GM12878 (cell line): ENCODE measurements at regions not wholly inside any gene's neighbourhood (a gene's known extent, or its start where the extent isn't known, plus 50 kb on each side); places are given as distances from the start of the nearest gene placed in this dataset.

ENCODE experiments used
- ATAC-seq: fragments of 200-7000 bp; cut with Tn5 transposase; 3 replicates; pipeline ENCODE4 v1.9.1; 2020; ENCODE audit warnings: mild to moderate bottlenecking, moderate library complexity
- BruUV-seq: library from RNA; stranded (reverse); fragments of 400-500 nt; replicated peaks from 2 replicates; lab custom pipeline; 2021; lab: Mats Ljungman, UMichigan
- CTCF ChIA-PET: fragments of 300-600 bp; sonication (Branson Sonifier 250); formaldehyde crosslinking; extraction: SDS; loops from one replicate; lab custom pipeline; 2021; ENCODE audit warnings: inconsistent platforms; lab: Yijun Ruan, JAX
- POLR2A ChIA-PET: fragments of 350-600 bp; formaldehyde crosslinking; extraction: SDS; loops from one replicate; lab custom pipeline; 2021; ENCODE audit warnings: inconsistent platforms; lab: Charles Lee
- RAD21 ChIA-PET: fragments of 300-600 bp; sonication (Branson Sonifier 250); formaldehyde crosslinking; loops from one replicate; lab custom pipeline; 2023; ENCODE audit warnings: antibody characterized with exemption; ENCODE audit not compliant: unreplicated experiment; lab: Charles Lee
- SMC1A ChIA-PET: fragments of 300-600 bp; sonication (Branson Sonifier 250); formaldehyde crosslinking; loops from one replicate; lab custom pipeline; 2023; ENCODE audit not compliant: unreplicated experiment, uncharacterized antibody; lab: Charles Lee
- DNase-seq: peaks from one replicate; pipeline ENCODE4 v3.0.0-alpha.2; 2011; ENCODE audit warnings: low read depth, low spot score
- FAIRE-seq: peaks from 3 replicates; lab custom pipeline; 2011; peaks lifted over from hg19 to GRCh38; lab: Jason Lieb, UNC
- H2AFZ ChIP-seq: 2 replicates; pipeline ENCODE4 v1.6.0; 2011; ENCODE audit warnings: low read depth, low read length, control low read depth; ENCODE audit not compliant: control insufficient read depth
- H3K27ac ChIP-seq: 2 replicates; pipeline ENCODE4 v1.5.1; 2011; ENCODE audit warnings: control low read depth; ENCODE audit not compliant: control insufficient read depth, insufficient read depth
- H3K27me3 ChIP-seq, 2 experiments: replicated peaks in 1 of 2; 2 replicates each; pipeline versions ENCODE4 v1.6.0 to v1.6.1; 2011; ENCODE audit warnings: low read length in 1 of 2; ENCODE audit not compliant: control insufficient read depth in 2 of 2, insufficient read depth in 2 of 2
- H3K36me3 ChIP-seq, 2 experiments: 2 replicates each; pipeline ENCODE4 v1.5.1; 2011; ENCODE audit warnings: low read length in 1 of 2; ENCODE audit not compliant: control insufficient read depth in 2 of 2, insufficient read depth in 2 of 2
- H3K4me1 ChIP-seq: 2 replicates; pipeline ENCODE4 v1.6.1; 2011; ENCODE audit warnings: mild to moderate bottlenecking, low read length, moderate library complexity, mixed read lengths; ENCODE audit not compliant: control insufficient read depth, insufficient read depth
- H3K4me2 ChIP-seq: 2 replicates; pipeline ENCODE4 v1.6.0; 2011; ENCODE audit warnings: control low read depth; ENCODE audit not compliant: control insufficient read depth, insufficient read depth
- H3K4me3 ChIP-seq: fragments of 200-600 bp; sonication (generic); 2 replicates; pipeline ENCODE4 v1.5.1; 2016
- H3K79me2 ChIP-seq: 2 replicates; pipeline ENCODE4 v1.6.0; 2011; ENCODE audit warnings: low read length; ENCODE audit not compliant: control insufficient read depth, insufficient read depth
- H3K9ac ChIP-seq: 2 replicates; pipeline ENCODE4 v1.8.0; 2011; ENCODE audit warnings: low read length, control low read depth, mixed read lengths; ENCODE audit not compliant: control insufficient read depth, insufficient read depth
- H3K9me3 ChIP-seq: replicated peaks from 3 replicates; pipeline ENCODE4 v1.5.1; 2011; ENCODE audit warnings: mild to moderate bottlenecking, low read length; ENCODE audit not compliant: control insufficient read depth, insufficient read depth
- H4K20me1 ChIP-seq: 2 replicates; pipeline ENCODE4 v1.6.0; 2011; ENCODE audit not compliant: control insufficient read depth, insufficient read depth
- BCL3 ChIP-seq: IDR thresholded peaks from 2 replicates; pipeline ENCODE4 v1.6.1; 2011; ENCODE audit warnings: borderline replicate concordance, low read depth, mild to moderate bottlenecking, moderate library complexity, low read length; ENCODE audit not compliant: insufficient read depth, poor library complexity, severe bottlenecking
- DPF2 ChIP-seq: fragments of 450-650 bp; IDR thresholded peaks from 2 replicates; pipeline ENCODE4 v1.6.1; 2017; ENCODE audit warnings: mild to moderate bottlenecking
- E2F4 ChIP-seq: IDR thresholded peaks from 2 replicates; pipeline ENCODE4 v1.6.1; 2012; ENCODE audit warnings: low read depth, low read length, improper control_type of control experiment
- FOS ChIP-seq: IDR thresholded peaks from 3 replicates; pipeline ENCODE4 v1.6.1; 2011; ENCODE audit warnings: borderline replicate concordance; ENCODE audit not compliant: insufficient read length; ENCODE audit errors: extremely low read depth
- IKZF1 ChIP-seq: fragments of 450-650 bp; conservative IDR thresholded peaks from 2 replicates; pipeline ENCODE4 v1.6.1; 2017; ENCODE audit warnings: antibody characterized with exemption, mild to moderate bottlenecking
- KLF5 ChIP-seq: fragments of 450-650 bp; IDR thresholded peaks from 2 replicates; pipeline ENCODE4 v1.6.1; 2014; ENCODE audit warnings: mild to moderate bottlenecking; ENCODE audit not compliant: partially characterized antibody
- MLLT1 ChIP-seq: fragments of 450-650 bp; IDR thresholded peaks from 2 replicates; pipeline ENCODE4 v1.6.1; 2016; ENCODE audit warnings: mild to moderate bottlenecking
- NFXL1 ChIP-seq: fragments of 450-650 bp; IDR thresholded peaks from 2 replicates; pipeline ENCODE4 v1.6.1; 2017; ENCODE audit warnings: antibody characterized with exemption, mild to moderate bottlenecking, borderline replicate concordance
- NKRF ChIP-seq: fragments of 450-650 bp; conservative IDR thresholded peaks from 2 replicates; pipeline ENCODE4 v1.6.1; 2017; ENCODE audit warnings: mild to moderate bottlenecking, moderate library complexity
- PKNOX1 ChIP-seq: fragments of 450-650 bp; IDR thresholded peaks from 2 replicates; pipeline ENCODE4 v1.6.1; 2016; ENCODE audit warnings: mild to moderate bottlenecking
- WGBS: methylation state at CpG from one replicate; pipeline ENCODE4 v1.1.6; 2016; ENCODE audit warnings: low lambda C conversion rate; ENCODE audit not compliant: insufficient replicate concordance, insufficient coverage; ENCODE audit errors: missing lambda C conversion rate; 5-methylcytosine and 5-hydroxymethylcytosine counted together
- in situ Hi-C: fragments of 300-500 bp; cut with MboI; formaldehyde crosslinking; loops from 9 replicates; pipeline ENCODE4 v1.14.3; 2018; ENCODE audit warnings: mixed read lengths
- intact Hi-C: fragments of 100-400 bp; cut with micrococcal nuclease; formaldehyde crosslinking; loops from one replicate; pipeline ENCODE4 v1.14.2; 2022; ENCODE audit not compliant: unreplicated experiment

GRCh38 chr18:1872274-1872673 lies 699.0 kb downstream of the METTL4 start:
- H3K27ac ChIP-seq: no peak overlapping the region
- no peak for FAIRE-seq
- H3K9ac ChIP-seq: no peak overlapping the region
- 8% methylated on average over 2 of the region's 2 CpGs for WGBS
- no peaks in the 10 kb centered on the region for H3K4me1 ChIP-seq
- in situ Hi-C loops: no loop called here
- CTCF ChIA-PET: no interaction called here
- H3K27me3 ChIP-seq: no peaks in the 10 kb centered on the region
- no peak for ATAC-seq
- DNase-seq: no peak
- intact Hi-C loops: no loop called here
- no peaks in the 10 kb centered on the region for H3K79me2 ChIP-seq
- no peaks in the 10 kb centered on the region for H3K36me3 ChIP-seq
- BruUV-seq: no TSS peak
- RAD21 ChIA-PET: no interaction called here
- SMC1A ChIA-PET: no interaction called here
- POLR2A ChIA-PET: no interaction called here
- H2AFZ ChIP-seq: no peak overlapping the region
- H3K9me3 ChIP-seq: no peaks in the 10 kb centered on the region
- H3K4me3 ChIP-seq: no peak overlapping the region
- H4K20me1 ChIP-seq: no peaks in the 10 kb centered on the region
- H3K4me2 ChIP-seq: no peak overlapping the region
- no peak for TF ChIP-seq FOS
- no peak for TF ChIP-seq PKNOX1
- TF ChIP-seq NFXL1: no peak
- no peak for TF ChIP-seq KLF5
- TF ChIP-seq MLLT1: no peak
- no peak for TF ChIP-seq IKZF1
- no peak for TF ChIP-seq NKRF
- no peak for TF ChIP-seq DPF2
- TF ChIP-seq BCL3: no peak
- no peak for TF ChIP-seq E2F4
